GM12891 (cell line): ENCODE measurements at regions not wholly inside any gene's neighbourhood (a gene's known extent, or its start where the extent isn't known, plus 50 kb on each side); places are given as distances from the start of the nearest gene placed in this dataset.

ENCODE experiments used
- DNase-seq: peaks from one replicate; pipeline ENCODE4 v3.0.0; 2011; ENCODE audit warnings: low spot score; ENCODE audit not compliant: insufficient read length
- FAIRE-seq: peaks from 2 replicates; lab custom pipeline; 2011; peaks lifted over from hg19 to GRCh38; lab: Jason Lieb, UNC
- PAX5 ChIP-seq: IDR thresholded peaks from 2 replicates; pipeline ENCODE4 v1.6.1; 2011; ENCODE audit warnings: low read length, moderate library complexity, mild to moderate bottlenecking; ENCODE audit not compliant: insufficient read depth, severe bottlenecking
- POLR2A ChIP-seq: IDR thresholded peaks from 2 replicates; pipeline ENCODE4 v1.6.1; 2011; ENCODE audit warnings: low read depth, low read length, control low read depth
- POLR2AphosphoS5 ChIP-seq: IDR thresholded peaks from 2 replicates; pipeline ENCODE4 v1.6.1; 2011; ENCODE audit warnings: low read depth, low read length, control low read depth
- POU2F2 ChIP-seq: IDR thresholded peaks from 2 replicates; pipeline ENCODE4 v1.6.1; 2011; ENCODE audit warnings: low read depth, mild to moderate bottlenecking, control low read depth, low read length, moderate library complexity
- SPI1 ChIP-seq: IDR thresholded peaks from 2 replicates; pipeline ENCODE4 v1.6.1; 2011; ENCODE audit warnings: low read depth, low read length, control low read depth
- TAF1 ChIP-seq: IDR thresholded peaks from 2 replicates; pipeline ENCODE4 v1.6.1; 2011; ENCODE audit warnings: low read depth, low read length, control low read depth

GRCh38 chrX:39709812-39710211 lies 387.9 kb downstream of the BCOR start:
- TF ChIP-seq TAF1: no peak
- TF ChIP-seq POLR2AphosphoS5: no peak
- TF ChIP-seq POLR2A: no peak
- no peak for TF ChIP-seq POU2F2
- TF ChIP-seq SPI1: no peak
- TF ChIP-seq PAX5: no peak
- FAIRE-seq: no peak
- no peak for DNase-seq

GRCh38 chrX:39710776-39711175 lies 387.0 kb downstream of the BCOR start:
- TF ChIP-seq POLR2AphosphoS5 (no peak), SPI1 (no peak), PAX5 (no peak), POU2F2 (no peak), POLR2A (no peak), TAF1 (no peak)
- no peak for FAIRE-seq
- DNase-seq: no peak

GRCh38 chrX:39714471-39714870 lies 383.3 kb downstream of the BCOR start:
- FAIRE-seq: no peak
- no peak for DNase-seq

GRCh38 chrX:39716401-39716800 lies 381.4 kb downstream of the BCOR start:
- DNase-seq (no peak), FAIRE-seq (no peak)
- TF ChIP-seq PAX5: no peak
- no peak for TF ChIP-seq TAF1
- no peak for TF ChIP-seq POLR2A
- TF ChIP-seq SPI1: no peak
- TF ChIP-seq POU2F2: no peak
- no peak for TF ChIP-seq POLR2AphosphoS5

More at GRCh38 chrX:39714471-39714870, 383.3 kb downstream of the BCOR start:
- TF ChIP-seq POLR2AphosphoS5 (no peak), POU2F2 (no peak), POLR2A (no peak), PAX5 (no peak), TAF1 (no peak), SPI1 (no peak)

- FAIRE-seq (no peak), DNase-seq (no peak)
- no peak for TF ChIP-seq POLR2A
- TF ChIP-seq POU2F2: no peak
- TF ChIP-seq SPI1: no peak
Measured at GRCh38 chrX:39716802-39717540, 380.8 kb downstream of the BCOR start.

GRCh38 chrX:39718981-39719380 lies 378.8 kb downstream of the BCOR start:
- FAIRE-seq: no peak
- TF ChIP-seq POLR2A (no peak), POU2F2 (no peak), POLR2AphosphoS5 (no peak)

GRCh38 chrX:39720945-39721344 lies 376.8 kb downstream of the BCOR start:
- TF ChIP-seq SPI1 (no peak), POLR2AphosphoS5 (no peak), POU2F2 (no peak), PAX5 (no peak), TAF1 (no peak), POLR2A (no peak)
- no peak for DNase-seq
- FAIRE-seq: no peak

More at GRCh38 chrX:39718981-39719380, 378.8 kb downstream of the BCOR start:
- DNase-seq: no peak

GRCh38 chrX:39721566-39722279 lies 376.0 kb downstream of the BCOR start:
- no peak for TF ChIP-seq PAX5
- TF ChIP-seq POU2F2: no peak
- TF ChIP-seq TAF1: no peak
- no peak for TF ChIP-seq POLR2AphosphoS5
- no peak for TF ChIP-seq POLR2A
- TF ChIP-seq SPI1: no peak
- no peak for DNase-seq
- no peak for FAIRE-seq

GRCh38 chrX:39724544-39724943 lies 373.2 kb downstream of the BCOR start:
- FAIRE-seq: no peak
- DNase-seq: no peak
- TF ChIP-seq TAF1: no peak
- no peak for TF ChIP-seq POLR2A
- TF ChIP-seq SPI1: no peak
